ENCODE measurements at regions not wholly inside any gene's neighbourhood (a gene's known extent, or its start where the extent isn't known, plus 50 kb on each side); places are given as distances from the start of the nearest gene placed in this dataset.

DNA sequence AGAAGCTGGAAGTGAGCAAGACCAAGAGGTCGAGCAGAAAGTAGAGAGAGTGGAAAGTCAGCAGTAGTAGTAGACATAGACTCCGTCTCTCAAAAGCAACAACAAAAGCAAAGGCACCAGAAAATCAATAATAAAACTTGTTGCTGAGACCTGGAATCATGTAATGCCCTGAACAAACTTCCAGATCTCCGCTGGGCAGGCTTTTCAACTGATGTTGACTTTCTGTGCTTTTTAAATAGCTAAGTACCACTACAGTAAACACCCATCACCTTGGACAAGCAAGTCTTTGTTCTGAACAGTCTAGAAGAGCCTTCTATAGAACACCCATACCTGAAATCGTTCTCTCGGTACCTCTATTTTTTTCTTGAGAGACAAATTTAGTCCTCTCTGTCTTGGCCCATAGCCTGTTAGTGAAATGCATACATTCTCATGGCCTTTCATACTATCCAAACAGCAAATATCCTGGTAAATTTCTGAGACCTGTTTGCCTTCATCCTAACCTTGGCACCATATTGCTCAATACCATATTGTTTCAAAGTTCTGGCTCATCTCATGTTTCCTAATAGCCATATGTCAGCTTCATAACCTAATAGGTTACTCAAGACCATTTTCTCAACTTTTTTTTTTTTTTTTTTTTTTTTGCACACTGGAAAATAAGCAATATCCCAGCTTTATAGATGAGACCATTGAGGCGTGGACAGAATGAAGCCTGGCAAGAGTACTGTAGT, 200.6 kb upstream of the RBPJ start:
- intact Hi-C loops (cut with micrococcal nuclease; ENCODE audit: unreplicated experiment) (no loop called here), in situ Hi-C loops (cut with MboI) (no loop called here)
- H3K4me3 ChIP-seq: no peak overlapping the region
- TF ChIP-seq, protein P1, sequence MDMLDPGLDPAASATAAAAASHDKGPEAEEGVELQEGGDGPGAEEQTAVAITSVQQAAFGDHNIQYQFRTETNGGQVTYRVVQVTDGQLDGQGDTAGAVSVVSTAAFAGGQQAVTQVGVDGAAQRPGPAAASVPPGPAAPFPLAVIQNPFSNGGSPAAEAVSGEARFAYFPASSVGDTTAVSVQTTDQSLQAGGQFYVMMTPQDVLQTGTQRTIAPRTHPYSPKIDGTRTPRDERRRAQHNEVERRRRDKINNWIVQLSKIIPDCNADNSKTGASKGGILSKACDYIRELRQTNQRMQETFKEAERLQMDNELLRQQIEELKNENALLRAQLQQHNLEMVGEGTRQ (IDR thresholded peaks at IDR 0.05; ENCODE audit: borderline replicate concordance, low read depth, low read length): no peak
- TF ChIP-seq TCF7 (IDR thresholded peaks at IDR 0.05; ENCODE audit: borderline replicate concordance): no peak
- no peak for TF ChIP-seq TCF12 (IDR thresholded peaks at IDR 0.05; ENCODE audit: low read depth, low read length)
- TF ChIP-seq NFIC (IDR thresholded peaks at IDR 0.05; ENCODE audit: low read depth, low read length): no peak
- no peak for TF ChIP-seq SRF (IDR thresholded peaks at IDR 0.05; ENCODE audit: low read depth in 2 of 2, low read length in 2 of 2)
- no peak for TF ChIP-seq ZNF384 (IDR thresholded peaks at IDR 0.05; ENCODE audit: borderline replicate concordance, low read depth, low read length)
- TF ChIP-seq ASH2L (IDR thresholded peaks at IDR 0.05; ENCODE audit: borderline replicate concordance, low read depth): no peak
- no peak for TF ChIP-seq E2F4 (IDR thresholded peaks at IDR 0.05; ENCODE audit: low read depth, low read length)
- TF ChIP-seq BRCA1 (IDR thresholded peaks at IDR 0.05; ENCODE audit: low read depth, low read length): no peak
- no peak for TF ChIP-seq HSF1 (IDR thresholded peaks at IDR 0.05; ENCODE audit: low read depth, low read length)
- no peak for TF ChIP-seq TARDBP (IDR thresholded peaks at IDR 0.05; ENCODE audit: borderline replicate concordance)
- no peak for TF ChIP-seq NBN (IDR thresholded peaks at IDR 0.05)
- no peak overlapping the region for H3K27ac ChIP-seq (ENCODE audit: control insufficient read depth, insufficient read depth)
- H3K4me1 ChIP-seq (ENCODE audit: control insufficient read depth, insufficient read depth, low read length): no peaks in the 10 kb centered on the region
- no peaks in the 10 kb centered on the region for H4K20me1 ChIP-seq (ENCODE audit: control insufficient read depth, insufficient read depth)
- ChIA-PET SMC1A (ENCODE audit: uncharacterized antibody, unreplicated experiment) (interaction anchor here (1.7 to 3.4 kb wide), 2 partner anchors 32 to 205 kb away, joined by 3 to 8 read pairs; no protein-coding TSS in a partner anchor), CTCF (interaction anchor here (1.4 to 1.5 kb wide), 2 partner anchors 37 to 38 kb away, joined by 3 read pairs; no protein-coding TSS in a partner anchor), RAD21 (ENCODE audit: unreplicated experiment) (interaction anchor here (0.6 to 1.2 kb wide), 2 partner anchors 11 to 128 kb away, joined by 3 read pairs; no protein-coding TSS in a partner anchor), POLR2A (interaction anchor here (1.3 kb wide), 1 partner anchor 31 kb away, joined by 3 read pairs; no protein-coding TSS in a partner anchor)
- no TSS peak for BruUV-seq (replicated peaks)
- ATAC-seq: no peak
- H3K9ac ChIP-seq (ENCODE audit: control insufficient read depth, insufficient read depth, low read length): no peak overlapping the region
- no peak overlapping the region for H2AFZ ChIP-seq (ENCODE audit: control insufficient read depth, low read depth, low read length)
- no peaks in the 10 kb centered on the region for H3K27me3 ChIP-seq (replicated peaks in 1 of 2; ENCODE audit: control insufficient read depth in 2 of 2, insufficient read depth in 2 of 2, low read length in 1 of 2)
- no peak for FAIRE-seq
- no peaks in the 10 kb centered on the region for H3K79me2 ChIP-seq (ENCODE audit: control insufficient read depth, insufficient read depth, low read length)
- H3K9me3 ChIP-seq (replicated peaks; ENCODE audit: control insufficient read depth, insufficient read depth, low read length): no peaks in the 10 kb centered on the region; the same call in 1 of the 3 replicates
- no peak for DNase-seq (ENCODE audit: low read depth, low spot score)
- no peak overlapping the region for H3K4me2 ChIP-seq (ENCODE audit: control insufficient read depth, insufficient read depth)
- WGBS (ENCODE audit: insufficient coverage, insufficient replicate concordance, low lambda C conversion rate, missing lambda C conversion rate): 59% methylated on average over 6 of the region's 6 CpGs
- no peaks in the 10 kb centered on the region for H3K36me3 ChIP-seq (ENCODE audit: control insufficient read depth in 2 of 2, insufficient read depth in 2 of 2, low read length in 1 of 2)
